ENCODE measurements at regions not wholly inside any gene's neighbourhood (a gene's known extent, or its start where the extent isn't known, plus 50 kb on each side); places are given as distances from the start of the nearest gene placed in this dataset.

DNA sequence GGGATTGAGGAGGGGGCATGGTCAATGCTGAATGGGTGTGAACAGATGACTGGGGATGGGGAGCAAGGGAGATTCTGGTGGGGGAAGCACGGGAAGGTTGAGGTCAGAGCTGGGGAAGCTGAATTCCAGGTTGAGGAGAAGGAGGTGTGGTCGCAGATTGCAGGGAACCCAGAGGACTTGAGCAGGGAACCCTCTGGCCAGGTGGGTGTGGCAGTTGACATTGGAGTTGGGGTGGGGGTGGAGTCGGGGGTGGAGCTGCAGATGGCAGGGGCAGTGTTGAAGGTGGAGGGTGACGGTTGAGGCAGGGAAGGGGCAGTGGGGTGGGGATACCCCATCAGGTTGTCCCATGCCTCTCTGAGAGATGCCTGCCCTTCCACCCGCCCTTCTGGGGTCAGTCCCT is 94.7 kb downstream of the WTIP start:
- no peaks in the 10 kb centered on the region for H3F3A ChIP-seq (ENCODE audit: low read length, unreplicated experiment)
- no peaks in the 10 kb centered on the region for H3K9me2 ChIP-seq (replicated peaks; ENCODE audit: low read length)
- H3K4me2 ChIP-seq (ENCODE audit: low read length) = no peak overlapping the region
- no peaks in the 10 kb centered on the region for H4K20me1 ChIP-seq (ENCODE audit: low read length)
- no peaks in the 10 kb centered on the region for H3K4me1 ChIP-seq (ENCODE audit: insufficient read depth, low read length)
- intact Hi-C loops (cut with micrococcal nuclease) = no loop called here
- BruUV-seq (replicated peaks) = no TSS peak
- no peak overlapping the region for H3K9ac ChIP-seq (ENCODE audit: low read length)
- ChIA-PET POLR2A (ENCODE audit: unreplicated experiment) (no interaction called here), CTCF (no interaction called here)
- TF ChIP-seq, protein P1, sequence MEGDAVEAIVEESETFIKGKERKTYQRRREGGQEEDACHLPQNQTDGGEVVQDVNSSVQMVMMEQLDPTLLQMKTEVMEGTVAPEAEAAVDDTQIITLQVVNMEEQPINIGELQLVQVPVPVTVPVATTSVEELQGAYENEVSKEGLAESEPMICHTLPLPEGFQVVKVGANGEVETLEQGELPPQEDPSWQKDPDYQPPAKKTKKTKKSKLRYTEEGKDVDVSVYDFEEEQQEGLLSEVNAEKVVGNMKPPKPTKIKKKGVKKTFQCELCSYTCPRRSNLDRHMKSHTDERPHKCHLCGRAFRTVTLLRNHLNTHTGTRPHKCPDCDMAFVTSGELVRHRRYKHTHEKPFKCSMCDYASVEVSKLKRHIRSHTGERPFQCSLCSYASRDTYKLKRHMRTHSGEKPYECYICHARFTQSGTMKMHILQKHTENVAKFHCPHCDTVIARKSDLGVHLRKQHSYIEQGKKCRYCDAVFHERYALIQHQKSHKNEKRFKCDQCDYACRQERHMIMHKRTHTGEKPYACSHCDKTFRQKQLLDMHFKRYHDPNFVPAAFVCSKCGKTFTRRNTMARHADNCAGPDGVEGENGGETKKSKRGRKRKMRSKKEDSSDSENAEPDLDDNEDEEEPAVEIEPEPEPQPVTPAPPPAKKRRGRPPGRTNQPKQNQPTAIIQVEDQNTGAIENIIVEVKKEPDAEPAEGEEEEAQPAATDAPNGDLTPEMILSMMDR (conservative IDR thresholded peaks at IDR 0.05; ENCODE audit: low read depth, low read length) = no peak
- TF ChIP-seq EZH2phosphoT487 (IDR thresholded peaks at IDR 0.05; ENCODE audit: borderline replicate concordance, low read length) = no peak
- no peak for TF ChIP-seq EZH2 (IDR thresholded peaks at IDR 0.05; ENCODE audit: low read length, unreplicated experiment)
- no peaks in the 10 kb centered on the region for H3K9me3 ChIP-seq (ENCODE audit: low read length)
- no peak overlapping the region for H3K4me3 ChIP-seq (ENCODE audit: low read length)
- DNase-seq = no peak
- H2AFZ ChIP-seq (ENCODE audit: low read length) = no peak overlapping the region
- no peaks in the 10 kb centered on the region for H3K79me2 ChIP-seq (ENCODE audit: low read length)
- H3K36me3 ChIP-seq (ENCODE audit: low read depth, low read length) = no peaks in the 10 kb centered on the region
- H3K27me3 ChIP-seq (ENCODE audit: low read length) = no peaks in the 10 kb centered on the region
- no peak overlapping the region for H3K27ac ChIP-seq (ENCODE audit: low read length)
- no peak for ATAC-seq

DNA sequence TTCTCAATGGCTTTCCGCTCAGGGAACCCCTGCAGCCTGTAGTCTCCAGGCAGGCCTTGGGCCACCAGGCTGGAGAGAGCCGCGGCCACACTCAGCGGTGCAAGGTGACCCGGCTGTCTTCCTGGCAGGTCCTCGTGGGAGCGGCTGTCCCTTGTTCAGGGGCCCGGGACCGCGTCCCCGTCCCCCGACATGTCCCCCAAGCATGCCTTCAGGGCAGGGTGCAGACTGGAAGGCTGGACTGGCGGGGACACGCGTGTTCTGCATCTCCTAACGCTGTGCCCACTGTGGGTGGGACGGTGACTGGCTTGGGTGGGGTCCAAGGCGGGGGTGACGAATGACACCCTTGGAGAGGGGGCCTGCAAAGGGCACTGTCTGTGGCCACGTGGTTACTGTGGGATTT is 93.6 kb downstream of the WTIP start:
- Histone ChIP-seq H3K9me3 (ENCODE audit: low read length) (no peaks in the 10 kb centered on the region), H3K4me1 (ENCODE audit: insufficient read depth, low read length) (no peaks in the 10 kb centered on the region), H3K9me2 (replicated peaks; ENCODE audit: low read length) (no peaks in the 10 kb centered on the region), H3K36me3 (ENCODE audit: low read depth, low read length) (no peaks in the 10 kb centered on the region), H2AFZ (ENCODE audit: low read length) (no peak overlapping the region), H3F3A (ENCODE audit: low read length, unreplicated experiment) (no peaks in the 10 kb centered on the region), H3K27ac (ENCODE audit: low read length) (no peak overlapping the region), H4K20me1 (ENCODE audit: low read length) (no peaks in the 10 kb centered on the region), H3K9ac (ENCODE audit: low read length) (no peak overlapping the region), H3K4me2 (ENCODE audit: low read length) (no peak overlapping the region), H3K27me3 (ENCODE audit: low read length) (no peaks in the 10 kb centered on the region), H3K4me3 (ENCODE audit: low read length) (no peak overlapping the region), H3K79me2 (ENCODE audit: low read length) (no peaks in the 10 kb centered on the region)
- intact Hi-C loops (cut with micrococcal nuclease) = no loop called here
- DNase-seq (no peak), ATAC-seq (no peak)
- BruUV-seq (replicated peaks) = no TSS peak
- ChIA-PET POLR2A (ENCODE audit: unreplicated experiment) (no interaction called here), CTCF (no interaction called here)
- TF ChIP-seq, protein P1 (conservative IDR thresholded peaks at IDR 0.05; ENCODE audit: low read depth, low read length) = no peak
- no peak for TF ChIP-seq EZH2 (IDR thresholded peaks at IDR 0.05; ENCODE audit: low read length, unreplicated experiment)
- TF ChIP-seq EZH2phosphoT487 (IDR thresholded peaks at IDR 0.05; ENCODE audit: borderline replicate concordance, low read length) = no peak

DNA sequence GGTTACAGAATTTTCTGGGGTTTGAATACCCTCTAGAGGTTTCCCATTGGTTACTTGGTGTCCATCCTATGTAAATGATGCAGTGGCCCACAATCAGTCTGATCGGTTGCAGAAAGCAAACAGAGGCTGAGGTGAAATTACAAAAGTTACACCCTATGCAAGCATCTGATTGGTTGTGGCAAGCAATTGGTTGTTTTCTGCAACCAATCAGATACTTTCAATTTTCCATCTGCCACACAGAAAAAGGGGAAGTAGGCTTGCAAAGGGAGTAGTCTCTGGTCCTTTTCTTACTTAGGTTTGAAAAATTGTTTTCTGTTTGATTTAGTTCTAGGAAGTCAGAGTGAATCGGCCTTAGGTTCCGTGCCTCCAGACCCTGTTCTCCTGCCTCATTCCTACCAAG is 93.1 kb downstream of the WTIP start:
- TF ChIP-seq EZH2phosphoT487 (IDR thresholded peaks at IDR 0.05; ENCODE audit: borderline replicate concordance, low read length) (no peak), EZH2 (IDR thresholded peaks at IDR 0.05; ENCODE audit: low read length, unreplicated experiment) (no peak)
- TF ChIP-seq, protein P1 (conservative IDR thresholded peaks at IDR 0.05; ENCODE audit: low read depth, low read length) = no peak
- Histone ChIP-seq H3K4me3 (ENCODE audit: low read length) (no peak overlapping the region), H3K36me3 (ENCODE audit: low read depth, low read length) (no peaks in the 10 kb centered on the region), H3K9me3 (ENCODE audit: low read length) (no peaks in the 10 kb centered on the region), H3K4me2 (ENCODE audit: low read length) (no peak overlapping the region), H3K4me1 (ENCODE audit: insufficient read depth, low read length) (no peaks in the 10 kb centered on the region), H3K27me3 (ENCODE audit: low read length) (no peaks in the 10 kb centered on the region), H3K79me2 (ENCODE audit: low read length) (no peaks in the 10 kb centered on the region), H3K9ac (ENCODE audit: low read length) (no peak overlapping the region), H3F3A (ENCODE audit: low read length, unreplicated experiment) (no peaks in the 10 kb centered on the region), H4K20me1 (ENCODE audit: low read length) (no peaks in the 10 kb centered on the region), H2AFZ (ENCODE audit: low read length) (no peak overlapping the region), H3K27ac (ENCODE audit: low read length) (no peak overlapping the region), H3K9me2 (replicated peaks; ENCODE audit: low read length) (no peaks in the 10 kb centered on the region)
- DNase-seq (no peak), ATAC-seq (no peak)
- no TSS peak for BruUV-seq (replicated peaks)
- intact Hi-C loops (cut with micrococcal nuclease) = no loop called here
- ChIA-PET POLR2A (ENCODE audit: unreplicated experiment) (no interaction called here), CTCF (no interaction called here)

Data from PC-3 (cell line).